ENCODE measurements at regions not wholly inside any gene's neighbourhood (a gene's known extent, or its start where the extent isn't known, plus 50 kb on each side); places are given as distances from the start of the nearest gene placed in this dataset.

DNA sequence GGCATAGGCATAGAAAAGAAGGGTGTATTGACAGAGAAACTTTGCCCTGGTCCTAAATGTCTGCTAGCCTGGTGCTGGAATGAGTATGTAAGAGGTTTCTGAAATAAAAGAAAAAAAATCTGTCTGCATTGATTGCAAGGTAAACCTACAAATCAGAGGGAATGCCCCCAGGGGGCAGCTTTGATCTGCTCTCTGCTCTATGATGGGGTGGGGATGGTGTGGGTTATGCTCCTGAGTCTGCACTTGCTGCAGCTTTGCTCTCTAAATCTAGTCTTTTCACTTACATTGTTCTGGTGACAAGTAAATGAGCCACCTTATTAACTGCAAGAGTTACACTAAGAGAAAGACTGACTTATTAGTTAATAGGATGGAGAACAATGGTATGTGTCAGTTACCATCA lies 468.4 kb upstream of the STXBP6 start (continued):
- no peak for TF ChIP-seq ZBTB33 (IDR thresholded peaks at IDR 0.05; ENCODE audit: borderline replicate concordance, low read depth)
- no peak for TF ChIP-seq GABPA (IDR thresholded peaks at IDR 0.05; ENCODE audit: low read depth)
- TF ChIP-seq RAD21 (IDR thresholded peaks at IDR 0.05; ENCODE audit: low read length), result no peak
- no peak for TF ChIP-seq NRF1 (IDR thresholded peaks at IDR 0.05; ENCODE audit: low read depth, low read length)
- no peak for TF ChIP-seq JUND (IDR thresholded peaks at IDR 0.05)
- TF ChIP-seq FOXJ3 (CRISPR knock-in tag; IDR thresholded peaks at IDR 0.05), result no peak

DNA sequence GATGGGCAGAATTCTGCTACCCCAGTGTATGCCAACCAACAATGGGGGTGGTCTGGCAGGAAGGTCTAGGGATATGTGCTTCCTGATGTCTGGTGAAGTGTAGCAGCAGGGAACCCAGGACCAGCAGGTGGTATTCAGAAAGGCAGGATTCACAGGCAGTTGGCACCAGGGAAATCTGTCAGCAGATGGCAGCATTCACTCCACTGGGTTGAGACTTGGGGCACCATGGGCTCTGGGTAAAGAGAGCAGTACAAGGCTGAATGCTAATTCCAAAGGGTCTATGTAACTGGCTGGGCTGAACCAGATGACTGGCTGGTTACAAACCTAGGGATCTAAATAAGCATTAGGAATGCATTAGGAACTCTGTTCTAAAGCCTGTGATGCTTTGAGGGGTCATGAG lies 466.9 kb upstream of the STXBP6 start:
- H3K9me3 ChIP-seq, result no peaks in the 10 kb centered on the region
- H3K4me3 ChIP-seq (ENCODE audit: low read depth in 2 of 2, low read length in 1 of 2), result no peak overlapping the region
- no peaks in the 10 kb centered on the region for H3K4me1 ChIP-seq (ENCODE audit: control insufficient read depth in 1 of 2, insufficient read depth in 2 of 2, low read depth in 1 of 2, low read length in 1 of 2)
- H3K27ac ChIP-seq (ENCODE audit: low read depth in 2 of 2, low read length in 1 of 2), result no peak overlapping the region
- H3K79me2 ChIP-seq (ENCODE audit: insufficient read depth), result no peaks in the 10 kb centered on the region
- no peaks in the 10 kb centered on the region for H3K36me3 ChIP-seq (replicated peaks in 1 of 2; ENCODE audit: control insufficient read depth in 1 of 2, insufficient read depth in 2 of 2, low read length in 1 of 2)
- TF ChIP-seq NRF1 (IDR thresholded peaks at IDR 0.05; ENCODE audit: low read depth, low read length) (no peak), FOXM1 (IDR thresholded peaks at IDR 0.05; ENCODE audit: low read depth) (no peak), REST (IDR thresholded peaks at IDR 0.05; ENCODE audit: low read depth, low read length) (no peak), FOXJ3 (CRISPR knock-in tag; IDR thresholded peaks at IDR 0.05) (no peak)
- no peaks in the 10 kb centered on the region for H3K9me2 ChIP-seq
- peak; percentile 2 for DNase-seq
- no peak overlapping the region for H3K4me2 ChIP-seq
- no peaks in the 10 kb centered on the region for H4K20me1 ChIP-seq (ENCODE audit: insufficient read depth)
- ChIA-PET CTCF (no interaction called here), POLR2A (no interaction called here)
- no peak overlapping the region for H2AFZ ChIP-seq (ENCODE audit: low read depth)
- H3F3A ChIP-seq (replicated peaks; ENCODE audit: insufficient read depth), result no peaks in the 10 kb centered on the region
- H3K27me3 ChIP-seq (ENCODE audit: insufficient read depth), result no peaks in the 10 kb centered on the region
- no peak overlapping the region for H3K9ac ChIP-seq

DNA sequence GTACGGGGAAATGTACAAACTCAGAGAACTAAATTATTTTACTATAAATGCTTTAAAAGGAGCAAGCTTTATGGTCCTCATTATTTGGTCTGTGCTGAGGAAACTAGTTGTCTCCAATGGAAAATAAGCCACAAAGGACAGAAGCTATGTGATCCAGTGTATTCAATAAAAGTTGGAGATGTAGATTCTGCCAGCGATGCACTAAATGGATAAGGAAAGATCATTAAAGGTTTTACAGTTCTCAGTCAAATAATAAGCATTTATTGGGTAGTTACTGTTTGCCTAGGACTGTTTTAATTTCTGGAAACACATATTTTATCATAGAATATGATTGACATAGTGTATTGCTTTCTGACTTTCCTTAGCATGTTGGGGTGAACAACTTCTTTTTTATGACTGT lies 458.9 kb upstream of the STXBP6 start:
- Histone ChIP-seq H3K4me3 (ENCODE audit: low read depth in 2 of 2, low read length in 1 of 2) (no peak overlapping the region), H4K20me1 (ENCODE audit: insufficient read depth) (no peaks in the 10 kb centered on the region), H3F3A (replicated peaks; ENCODE audit: insufficient read depth) (no peaks in the 10 kb centered on the region), H3K4me1 (ENCODE audit: control insufficient read depth in 1 of 2, insufficient read depth in 2 of 2, low read depth in 1 of 2, low read length in 1 of 2) (no peaks in the 10 kb centered on the region), H3K9me2 (no peaks in the 10 kb centered on the region), H3K79me2 (ENCODE audit: insufficient read depth) (no peaks in the 10 kb centered on the region), H3K9ac (no peak overlapping the region), H3K36me3 (replicated peaks in 1 of 2; ENCODE audit: control insufficient read depth in 1 of 2, insufficient read depth in 2 of 2, low read length in 1 of 2) (no peaks in the 10 kb centered on the region), H3K4me2 (no peak overlapping the region), H2AFZ (ENCODE audit: low read depth) (no peak overlapping the region), H3K27ac (ENCODE audit: low read depth in 2 of 2, low read length in 1 of 2) (no peak overlapping the region), H3K27me3 (ENCODE audit: insufficient read depth) (no peaks in the 10 kb centered on the region), H3K9me3 (no peaks in the 10 kb centered on the region)
- WGBS (ENCODE audit: low lambda C conversion rate), result 0% methylated on average over 2 of the region's 2 CpGs
- ChIA-PET POLR2A (no interaction called here), CTCF (interaction anchor here (0.6 kb wide), 1 partner anchor 914 kb away, joined by 3 read pairs; no protein-coding TSS in a partner anchor)
- no peak for DNase-seq
- no peak for TF ChIP-seq SIN3A (IDR thresholded peaks at IDR 0.05; ENCODE audit: borderline replicate concordance, low read depth, low read length)
- TF ChIP-seq REST (IDR thresholded peaks at IDR 0.05; ENCODE audit: low read depth, low read length), result no peak
- no peak for TF ChIP-seq SMC3 (IDR thresholded peaks at IDR 0.05; ENCODE audit: low read depth, low read length)
- TF ChIP-seq RFX5 (IDR thresholded peaks at IDR 0.05; ENCODE audit: low read length), result no peak
- TF ChIP-seq TAF1 (IDR thresholded peaks at IDR 0.05; ENCODE audit: borderline replicate concordance, low read depth, low read length), result no peak
- no peak for TF ChIP-seq FOXM1 (IDR thresholded peaks at IDR 0.05; ENCODE audit: low read depth)
- TF ChIP-seq MEF2A (IDR thresholded peaks at IDR 0.05; ENCODE audit: borderline replicate concordance, low read depth), result no peak
- TF ChIP-seq, protein P1, sequence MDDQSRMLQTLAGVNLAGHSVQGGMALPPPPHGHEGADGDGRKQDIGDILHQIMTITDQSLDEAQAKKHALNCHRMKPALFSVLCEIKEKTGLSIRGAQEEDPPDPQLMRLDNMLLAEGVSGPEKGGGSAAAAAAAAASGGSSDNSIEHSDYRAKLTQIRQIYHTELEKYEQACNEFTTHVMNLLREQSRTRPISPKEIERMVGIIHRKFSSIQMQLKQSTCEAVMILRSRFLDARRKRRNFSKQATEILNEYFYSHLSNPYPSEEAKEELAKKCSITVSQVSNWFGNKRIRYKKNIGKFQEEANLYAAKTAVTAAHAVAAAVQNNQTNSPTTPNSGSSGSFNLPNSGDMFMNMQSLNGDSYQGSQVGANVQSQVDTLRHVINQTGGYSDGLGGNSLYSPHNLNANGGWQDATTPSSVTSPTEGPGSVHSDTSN (IDR thresholded peaks at IDR 0.05), result no peak
- TF ChIP-seq RAD21 (IDR thresholded peaks at IDR 0.05; ENCODE audit: low read length), result no peak
- TF ChIP-seq TEAD4 (IDR thresholded peaks at IDR 0.05; ENCODE audit: borderline replicate concordance, insufficient read depth), result no peak
- no peak for TF ChIP-seq EZH2phosphoT487 (IDR thresholded peaks at IDR 0.05; ENCODE audit: borderline replicate concordance, low read depth)

Measured in SK-N-SH (cell line).